ENCODE measurements at regions not wholly inside any gene's neighbourhood (a gene's known extent, or its start where the extent isn't known, plus 50 kb on each side); places are given as distances from the start of the nearest gene placed in this dataset.

- H3K4me3 Mint-ChIP-seq = no peak overlapping the region
- H3K36me3 Mint-ChIP-seq (ENCODE audit: low read depth) = no peaks in the 10 kb centered on the region
Measured at GRCh38 chr13:70890289-70890688, 782.0 kb upstream of the KLHL1 start.

GRCh38 chr13:70889163-70889562 lies 780.9 kb upstream of the KLHL1 start:
- H3K27ac Mint-ChIP-seq = no peak overlapping the region
- WGBS, 2 experiments (ENCODE audit: insufficient coverage in 1 of 2, insufficient read length in 1 of 2) = 85 to 89% methylated on average over 3 to 4 of the region's 5 CpGs
- peaks cover 12% of the 10 kb centered on the region for H3K9me3 Mint-ChIP-seq
- no peaks in the 10 kb centered on the region for H3K27me3 Mint-ChIP-seq (ENCODE audit: insufficient read depth)
- H3K27ac ChIP-seq (ENCODE audit: low read depth, low read length) = no peak overlapping the region
- TF ChIP-seq CTCF (conservative IDR thresholded peaks at IDR 0.05) = no peak
- H3K9me3 ChIP-seq (ENCODE audit: control insufficient read depth, low read length) = peaks cover 9% of the 10 kb centered on the region
- H3K4me3 Mint-ChIP-seq = no peak overlapping the region
- no peaks in the 10 kb centered on the region for H3K4me1 Mint-ChIP-seq
- H3K36me3 Mint-ChIP-seq (ENCODE audit: low read depth) = peaks cover under 1% of the 10 kb centered on the region
- no peaks in the 10 kb centered on the region for H3K4me1 ChIP-seq (ENCODE audit: control insufficient read depth, insufficient read depth, low read length)
- H3K36me3 ChIP-seq (ENCODE audit: control insufficient read depth, insufficient read depth, low read length) = no peaks in the 10 kb centered on the region
- H3K9ac ChIP-seq (ENCODE audit: extremely low read depth, low read length, poor library complexity, severe bottlenecking) = no peak overlapping the region
- no peak overlapping the region for H3K4me3 ChIP-seq (ENCODE audit: low read length)
- H3K27me3 ChIP-seq (ENCODE audit: control insufficient read depth, insufficient read depth, low read length, poor library complexity, severe bottlenecking) = no peaks in the 10 kb centered on the region
- DNase-seq = no peak

More at GRCh38 chr13:70890289-70890688, 782.0 kb upstream of the KLHL1 start:
- peaks cover 6% of the 10 kb centered on the region for H3K9me3 Mint-ChIP-seq
- no peak for DNase-seq
- H3K27ac ChIP-seq (ENCODE audit: low read depth, low read length) = no peak overlapping the region
- no peaks in the 10 kb centered on the region for H3K4me1 Mint-ChIP-seq
- no peaks in the 10 kb centered on the region for H3K9me3 ChIP-seq (ENCODE audit: control insufficient read depth, low read length)
- no peak for TF ChIP-seq CTCF (conservative IDR thresholded peaks at IDR 0.05)
- H3K9ac ChIP-seq (ENCODE audit: extremely low read depth, low read length, poor library complexity, severe bottlenecking) = no peak overlapping the region
- no peak overlapping the region for H3K27ac Mint-ChIP-seq
- no peaks in the 10 kb centered on the region for H3K36me3 ChIP-seq (ENCODE audit: control insufficient read depth, insufficient read depth, low read length)
- no peaks in the 10 kb centered on the region for H3K27me3 Mint-ChIP-seq (ENCODE audit: insufficient read depth)
- no peaks in the 10 kb centered on the region for H3K27me3 ChIP-seq (ENCODE audit: control insufficient read depth, insufficient read depth, low read length, poor library complexity, severe bottlenecking)
- H3K4me3 ChIP-seq (ENCODE audit: low read length) = no peak overlapping the region
- H3K4me1 ChIP-seq (ENCODE audit: control insufficient read depth, insufficient read depth, low read length) = no peaks in the 10 kb centered on the region

GRCh38 chr13:70884196-70884595 lies 775.9 kb upstream of the KLHL1 start:
- peaks cover 4% of the 10 kb centered on the region for H3K36me3 Mint-ChIP-seq (ENCODE audit: low read depth)
- 71 to 90% methylated on average over 1 to 2 of the region's 2 CpGs for WGBS, 2 experiments (ENCODE audit: insufficient coverage in 1 of 2, insufficient read length in 1 of 2)
- Histone ChIP-seq H3K4me3 (ENCODE audit: low read length) (no peak overlapping the region), H3K4me1 (ENCODE audit: control insufficient read depth, insufficient read depth, low read length) (no peaks in the 10 kb centered on the region), H3K36me3 (ENCODE audit: control insufficient read depth, insufficient read depth, low read length) (no peaks in the 10 kb centered on the region), H3K27ac (ENCODE audit: low read depth, low read length) (no peak overlapping the region), H3K9ac (ENCODE audit: extremely low read depth, low read length, poor library complexity, severe bottlenecking) (no peak overlapping the region), H3K9me3 (ENCODE audit: control insufficient read depth, low read length) (peaks cover 19% of the 10 kb centered on the region), H3K27me3 (ENCODE audit: control insufficient read depth, insufficient read depth, low read length, poor library complexity, severe bottlenecking) (no peaks in the 10 kb centered on the region)
- TF ChIP-seq CTCF (conservative IDR thresholded peaks at IDR 0.05) = no peak
- no peak overlapping the region for H3K4me3 Mint-ChIP-seq
- no peak overlapping the region for H3K27ac Mint-ChIP-seq
- H3K27me3 Mint-ChIP-seq (ENCODE audit: insufficient read depth) = no peaks in the 10 kb centered on the region
- no peaks in the 10 kb centered on the region for H3K4me1 Mint-ChIP-seq
- H3K9me3 Mint-ChIP-seq = peaks cover 25% of the 10 kb centered on the region
- DNase-seq = no peak

All from endodermal cell (in vitro differentiated cells).